DMS 273 treated with DMSO at 0.1 percent for 48 hours (cell line): ENCODE measurements at regions not wholly inside any gene's neighbourhood (a gene's known extent, or its start where the extent isn't known, plus 50 kb on each side); places are given as distances from the start of the nearest gene placed in this dataset.

Experiments
- DNase-seq: peaks from one replicate; lab custom pipeline; 2025; lab: John Stamatoyannopoulos, UW

DNA sequence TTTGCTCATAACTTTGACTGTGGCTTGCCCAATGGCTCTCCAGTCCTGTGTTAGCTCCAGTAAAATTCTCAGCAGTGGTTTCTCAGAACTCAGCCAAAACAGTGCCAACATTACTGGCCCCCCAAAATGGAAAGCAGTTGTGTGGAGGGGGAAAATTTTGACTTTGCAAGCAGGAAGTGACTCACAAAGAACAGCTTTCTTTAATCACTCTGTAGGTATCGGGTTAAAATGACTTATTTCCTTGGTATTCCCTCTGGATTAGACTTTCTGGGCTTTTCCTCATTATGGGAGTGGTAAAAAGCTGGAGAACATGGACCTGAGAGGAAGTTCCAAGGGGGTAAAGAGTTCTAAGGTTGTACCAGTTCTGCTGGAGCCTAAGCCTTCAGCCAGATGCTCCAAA, 175.7 kb upstream of the RND3 start:
- no peak for DNase-seq

DNA sequence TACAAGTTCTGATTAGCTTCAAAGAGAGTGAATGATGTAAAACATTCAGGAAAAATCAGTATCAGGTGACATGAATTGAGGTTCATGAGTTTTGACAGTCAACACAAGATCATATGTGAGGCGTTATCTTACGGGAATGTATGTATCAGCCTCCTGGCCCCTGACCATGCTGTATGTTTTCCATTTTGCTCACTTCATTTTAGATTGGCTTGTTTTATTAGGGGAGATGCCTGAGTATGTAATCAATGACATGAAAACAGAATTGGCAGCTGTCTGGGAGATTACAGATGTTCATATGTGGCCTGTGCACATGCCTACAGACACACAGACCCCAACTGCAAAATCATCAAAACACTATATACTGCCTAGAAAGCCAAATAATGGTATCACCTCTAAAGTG, 168.5 kb upstream of the RND3 start:
- no peak for DNase-seq

DNA sequence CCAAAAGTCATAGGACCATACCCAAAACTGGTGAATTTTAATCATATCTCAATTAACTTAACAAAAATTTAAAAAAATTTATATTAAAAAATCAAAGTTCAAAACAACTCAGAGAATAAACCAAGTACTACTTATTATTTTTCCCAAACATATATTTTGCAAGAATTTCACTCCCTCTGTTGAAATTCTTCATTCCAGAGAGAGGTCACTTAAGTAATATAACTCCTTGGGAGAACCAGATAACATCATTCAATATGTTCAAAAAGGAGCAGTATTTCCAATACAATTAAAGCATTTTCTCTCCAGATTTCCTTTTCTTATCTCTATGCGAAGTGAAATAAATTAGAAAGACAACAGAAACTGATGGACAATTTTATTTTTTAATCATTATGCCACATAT, 165.9 kb upstream of the RND3 start:
- DNase-seq = no peak

DNA sequence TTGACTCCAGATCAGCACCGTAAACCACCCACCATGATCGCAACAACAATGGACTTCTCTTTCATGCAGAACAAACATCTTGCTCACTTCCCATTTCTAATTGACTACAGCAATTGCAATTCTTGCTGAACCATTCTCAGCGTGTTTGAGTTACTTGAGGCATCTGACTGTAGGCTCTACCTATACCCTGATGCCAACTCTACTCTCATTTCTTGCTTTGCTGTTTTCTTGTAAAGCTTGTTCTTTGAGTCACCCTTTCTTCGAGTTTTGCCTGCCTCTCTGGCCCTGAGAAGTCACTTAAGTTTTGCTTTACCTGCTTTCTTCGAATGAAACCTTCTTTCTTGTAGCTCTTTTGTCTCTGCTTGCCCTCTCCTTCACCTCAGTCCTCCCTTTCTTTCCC, 160.5 kb upstream of the RND3 start:
- no peak for DNase-seq

DNA sequence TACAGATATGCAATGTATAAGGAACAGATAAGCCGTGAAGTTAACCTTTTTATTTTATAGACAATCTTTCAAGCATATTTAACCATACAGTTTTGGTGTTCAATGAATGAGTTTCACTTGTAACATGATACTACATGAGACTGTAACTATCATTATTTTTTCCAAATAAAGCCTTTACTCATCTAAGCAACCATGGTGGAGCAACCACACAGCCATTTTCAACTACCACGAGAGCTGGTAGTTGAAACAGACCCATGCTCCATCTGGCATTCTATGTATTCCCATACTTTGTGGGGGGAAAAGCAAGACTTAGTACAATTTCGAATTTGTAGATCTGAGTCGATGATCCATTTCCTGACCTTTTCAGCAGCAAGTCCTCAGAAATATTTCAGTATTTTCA, 159.3 kb upstream of the RND3 start:
- DNase-seq = no peak

DNA sequence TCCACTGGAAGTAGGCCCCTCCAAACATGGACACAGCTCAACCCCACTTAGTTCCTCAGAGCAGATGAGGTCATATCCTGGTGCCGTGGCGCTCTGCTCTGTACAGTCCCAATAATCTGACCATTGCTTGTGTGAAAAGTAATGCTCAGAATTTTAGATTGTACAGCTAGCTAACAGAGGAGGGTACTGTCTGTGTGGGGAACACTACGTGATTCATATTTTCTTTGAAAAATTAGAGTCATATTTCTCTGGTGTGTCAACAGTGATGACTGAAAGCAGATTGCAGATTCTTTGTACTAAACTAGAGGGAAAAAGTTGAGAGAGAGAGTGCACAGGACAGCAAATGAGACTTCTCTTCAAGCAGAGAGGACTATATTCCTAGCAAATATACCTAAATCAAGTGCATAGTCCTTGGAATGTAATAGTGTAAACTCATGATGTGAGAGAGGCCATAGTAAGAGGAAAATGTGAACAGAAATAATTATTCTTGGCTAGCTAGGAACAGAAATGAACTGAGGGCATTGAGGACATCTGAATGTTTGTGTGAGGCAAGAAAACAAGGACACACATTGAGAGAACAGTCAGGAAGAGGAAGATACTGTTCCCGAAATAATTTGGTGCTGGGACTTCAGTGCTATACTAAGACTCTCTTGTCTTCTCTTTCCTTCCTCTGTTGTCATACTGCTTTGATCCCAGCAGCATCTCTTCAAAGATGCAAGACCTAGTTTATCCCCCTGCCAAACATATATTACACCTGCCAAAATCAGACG, 157.0 kb upstream of the RND3 start:
- no peak for DNase-seq

DNA sequence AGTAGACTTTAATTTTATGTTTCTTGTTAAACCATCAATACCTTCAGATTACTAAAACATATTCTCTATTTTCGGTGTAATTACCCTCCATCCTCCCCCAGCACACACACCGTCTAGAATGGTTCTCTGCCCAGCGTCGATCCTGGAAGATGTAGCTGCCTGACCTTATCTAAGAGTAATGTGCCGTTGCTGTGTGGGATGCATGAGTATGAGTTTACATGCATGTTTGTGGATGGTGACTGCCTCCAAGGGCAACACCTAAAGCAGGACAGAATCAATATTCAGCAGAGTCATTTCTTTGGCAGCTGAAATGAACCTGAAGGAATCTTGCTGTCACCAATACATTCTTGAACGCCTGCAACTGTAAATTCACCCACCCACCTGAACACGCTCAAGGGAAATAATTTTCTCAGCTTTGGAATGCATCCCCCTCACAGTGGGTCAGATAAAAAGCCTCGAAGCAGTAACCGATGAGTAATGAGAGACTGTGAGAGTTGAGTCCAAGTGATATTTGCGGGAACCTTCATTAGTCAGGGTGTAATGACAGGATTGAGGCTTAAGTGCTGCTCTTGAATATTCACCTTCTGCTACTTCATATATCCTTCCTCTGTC, 155.8 kb upstream of the RND3 start:
- no peak for DNase-seq

DNA sequence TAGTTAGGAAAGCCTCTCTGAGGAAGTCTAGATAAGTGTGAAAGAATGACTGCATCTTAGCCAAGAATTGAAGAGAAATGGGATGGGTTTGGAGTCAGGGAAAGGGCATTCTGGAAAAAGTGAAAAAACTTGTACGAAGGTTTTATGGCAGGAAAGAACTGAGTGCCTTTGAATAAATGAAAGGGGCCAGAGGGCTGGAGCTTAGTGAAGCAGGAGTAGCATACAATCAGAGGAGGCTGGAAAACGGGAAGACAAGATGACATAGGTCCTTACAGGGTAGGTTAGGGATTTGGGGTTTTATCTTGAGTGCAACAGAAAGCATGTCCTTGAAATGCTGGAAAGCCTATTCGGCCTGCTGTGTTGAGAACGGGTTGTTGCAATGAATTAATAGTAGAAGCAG, 152.6 kb upstream of the RND3 start:
- DNase-seq = no peak

DNA sequence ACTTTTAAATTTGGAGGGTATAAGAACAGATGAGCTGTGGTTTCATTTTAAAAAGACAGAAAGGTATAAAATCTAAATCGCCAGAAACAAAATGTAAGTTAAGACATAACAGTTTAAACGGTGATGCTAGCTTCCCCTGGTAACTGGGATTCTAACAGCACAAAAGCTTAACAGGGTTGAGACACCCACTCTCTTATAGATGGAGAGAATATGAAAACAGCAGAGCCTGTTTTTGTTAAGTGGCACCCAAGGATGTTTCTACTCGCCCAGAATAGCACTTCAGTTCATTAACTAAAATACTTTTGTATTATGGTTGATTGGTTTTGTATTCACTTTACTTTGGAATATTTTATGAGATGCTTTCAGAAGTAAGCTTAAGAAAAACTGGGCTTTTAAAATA, 151.9 kb upstream of the RND3 start:
- DNase-seq = no peak

DNA sequence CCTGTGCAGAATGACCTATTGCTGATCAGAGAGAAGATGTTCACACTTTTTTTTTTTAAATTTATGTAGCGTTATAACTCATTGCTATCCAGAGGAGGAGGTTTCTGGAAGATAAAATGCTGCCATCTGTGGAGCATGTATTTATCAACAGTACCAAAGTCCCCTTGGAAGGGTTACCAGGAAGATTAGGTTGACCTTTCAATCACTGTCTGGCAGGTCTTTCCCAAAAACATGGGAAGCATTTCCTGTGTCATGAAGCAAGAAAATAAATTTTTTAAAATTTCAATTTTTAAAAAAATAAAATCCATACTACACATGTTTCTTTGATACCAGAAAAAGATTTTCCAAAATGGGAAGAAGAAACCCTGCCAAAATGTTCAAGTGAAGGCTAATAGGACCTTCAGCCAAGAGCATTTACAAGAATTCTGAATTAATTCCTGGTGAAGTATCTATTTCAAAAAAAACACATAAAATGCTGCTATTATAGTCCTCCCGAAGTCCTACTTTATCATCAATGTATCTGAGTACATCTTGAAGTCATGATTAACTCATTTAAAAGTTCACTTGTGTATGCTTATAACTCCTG, 143.9 kb upstream of the RND3 start:
- DNase-seq = no peak

DNA sequence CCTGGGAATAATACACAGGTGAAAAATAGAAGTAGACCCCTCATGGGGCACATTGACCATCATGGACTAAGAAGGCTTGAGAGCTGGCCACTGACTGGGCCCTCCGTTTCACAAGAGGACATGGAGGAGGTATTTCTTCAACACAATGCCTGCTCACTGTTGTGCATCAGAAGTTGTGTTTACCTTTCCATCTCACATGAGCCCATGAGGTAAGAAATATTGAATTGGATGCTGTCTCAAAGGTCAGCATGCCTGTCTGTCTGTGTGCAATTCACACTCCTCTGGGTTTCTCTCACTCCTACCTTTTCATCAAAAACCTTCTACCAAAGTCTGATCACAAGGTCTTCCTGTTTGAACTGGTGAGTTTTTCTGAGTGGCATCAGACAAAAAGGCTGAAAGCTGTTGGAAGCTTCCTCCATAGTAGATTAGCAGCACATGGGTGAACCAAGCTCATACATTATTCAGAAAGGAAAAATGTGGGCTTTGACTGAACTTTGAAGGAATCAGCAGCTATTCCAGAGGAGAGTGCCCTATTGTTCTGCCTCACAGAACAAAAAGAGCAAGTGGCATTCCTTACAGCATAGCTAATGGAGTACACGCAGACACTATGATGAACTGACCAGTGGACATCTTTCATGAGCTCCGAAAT, 143.2 kb upstream of the RND3 start:
- DNase-seq = no peak

DNA sequence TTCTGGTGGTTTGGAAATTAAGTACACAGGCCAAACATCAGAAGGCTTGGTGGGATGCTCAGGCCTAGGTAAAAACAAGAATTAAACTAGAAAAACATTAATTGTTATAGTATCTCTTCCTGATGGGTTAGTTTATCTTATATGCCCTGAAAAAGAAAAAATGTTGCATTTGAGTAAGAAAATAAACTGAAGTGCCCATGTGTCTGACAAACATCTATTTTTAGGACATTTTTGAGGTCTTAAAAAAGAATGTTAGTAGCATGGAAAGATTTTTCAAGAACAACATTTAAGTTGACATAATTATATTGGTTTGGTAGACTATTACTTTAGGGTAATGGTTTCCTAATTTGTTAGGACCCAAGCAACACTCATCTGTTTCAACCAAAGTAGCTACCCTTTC, 140.1 kb upstream of the RND3 start:
- DNase-seq = no peak

DNA sequence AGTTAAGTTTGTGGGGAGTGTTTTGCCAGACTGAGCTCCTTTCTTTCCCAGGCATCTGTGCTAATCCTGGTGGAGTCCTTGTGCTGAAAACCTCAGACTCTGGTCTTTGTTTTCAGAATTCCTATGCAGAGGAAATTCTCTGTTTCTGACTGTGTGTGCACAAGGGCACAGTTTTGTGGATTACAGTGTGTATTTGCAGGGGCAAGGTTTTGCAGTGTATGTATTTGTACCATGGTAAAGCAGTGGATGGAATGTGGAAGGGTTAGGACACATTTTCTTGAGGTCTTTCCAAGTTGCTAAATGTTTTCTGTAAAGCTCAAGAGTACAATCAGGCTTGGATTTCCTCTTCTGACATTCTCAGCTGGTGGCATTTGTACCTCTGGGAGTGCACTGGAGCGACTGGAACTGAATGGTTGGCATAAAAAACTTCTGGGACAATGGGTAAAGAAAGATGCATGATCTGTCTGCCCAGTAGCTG, 139.5 kb upstream of the RND3 start:
- no peak for DNase-seq

DNA sequence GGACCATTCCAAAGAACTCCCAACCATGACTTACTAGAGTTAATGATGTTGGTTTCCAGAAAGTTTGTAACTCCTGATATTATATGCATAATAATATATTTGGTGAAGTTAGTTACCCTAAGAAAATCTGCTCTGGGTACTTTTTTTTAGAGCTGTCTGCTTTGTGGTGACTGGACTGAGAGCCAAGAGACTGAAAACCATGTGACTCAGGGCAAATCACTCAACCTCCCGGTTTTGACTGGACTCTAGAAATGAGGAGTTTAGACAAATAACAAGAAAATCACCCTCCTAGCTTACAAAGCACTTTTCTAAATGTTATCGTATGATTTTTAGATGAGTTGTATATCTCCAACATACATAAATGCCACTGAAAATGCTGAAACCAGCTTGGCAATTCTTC, 138.3 kb upstream of the RND3 start:
- DNase-seq = no peak

DNA sequence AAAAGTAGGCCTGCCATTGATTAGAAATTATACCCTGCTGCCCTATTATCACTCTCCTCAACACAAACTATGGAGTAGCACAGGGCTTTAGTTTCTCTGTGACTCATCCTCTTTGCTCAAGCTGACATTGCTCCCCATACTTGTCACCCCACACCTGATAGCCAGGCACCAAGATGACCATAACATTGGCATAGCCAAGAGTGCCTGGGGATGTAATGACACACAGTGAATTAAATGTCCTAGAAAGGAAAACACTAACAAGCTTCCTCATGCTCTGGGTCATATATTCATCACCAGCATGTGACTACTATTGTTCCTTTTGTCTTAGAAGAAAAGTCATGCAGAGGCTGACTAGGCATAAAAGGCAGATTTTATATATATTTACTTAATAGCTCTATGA, 137.8 kb upstream of the RND3 start:
- DNase-seq = no peak

DNA sequence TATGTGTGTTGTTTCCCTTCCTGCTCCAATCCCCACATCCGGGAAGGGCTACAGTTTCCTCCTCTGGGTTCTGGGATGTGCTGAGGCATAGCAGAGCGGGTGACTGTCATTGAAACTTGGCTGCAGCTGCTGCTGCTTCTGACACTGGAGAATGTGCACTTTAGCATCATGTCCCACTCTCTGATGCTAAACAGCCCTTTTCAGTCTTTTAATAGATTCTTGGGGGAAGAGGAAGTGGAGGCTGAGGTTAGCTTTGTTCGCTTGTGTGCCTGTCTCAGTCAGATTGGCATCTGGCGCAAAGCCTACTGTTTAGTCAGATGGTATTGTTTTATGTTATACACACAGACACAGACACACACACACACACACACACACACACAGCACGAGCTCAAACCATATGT, 136.5 kb upstream of the RND3 start:
- no peak for DNase-seq

DNA sequence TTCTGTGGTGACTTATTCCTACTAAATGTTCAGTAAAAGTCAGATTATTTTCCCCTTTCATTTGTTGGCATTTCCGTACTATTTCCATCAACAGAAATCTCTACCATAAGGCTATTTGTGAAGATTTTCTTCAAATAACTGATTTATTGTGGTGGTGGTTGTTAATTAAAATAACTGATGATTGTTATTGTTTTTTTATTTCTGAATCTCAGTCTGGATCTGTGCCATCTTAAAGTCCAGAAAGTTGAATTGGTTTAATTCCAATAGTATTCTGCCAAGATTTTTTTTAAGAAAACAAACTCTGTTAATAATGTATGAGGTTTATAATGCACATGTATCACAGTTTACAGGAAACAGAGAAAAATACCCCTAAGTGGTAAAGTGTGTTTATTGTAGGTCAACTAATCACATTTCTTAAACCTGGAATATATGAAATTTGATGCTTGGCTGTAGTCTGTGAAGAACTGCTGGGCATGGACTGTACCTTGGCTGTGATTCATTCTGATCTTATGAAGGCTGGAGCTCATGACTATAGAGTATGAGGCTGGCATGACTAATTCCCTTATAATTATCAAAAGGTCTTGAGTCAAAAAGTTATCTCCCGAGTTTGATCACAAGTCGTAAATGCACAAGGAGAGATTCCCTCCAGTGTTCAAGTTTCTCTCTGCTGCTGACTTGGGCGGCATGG, 134.2 kb upstream of the RND3 start:
- DNase-seq = no peak

DNA sequence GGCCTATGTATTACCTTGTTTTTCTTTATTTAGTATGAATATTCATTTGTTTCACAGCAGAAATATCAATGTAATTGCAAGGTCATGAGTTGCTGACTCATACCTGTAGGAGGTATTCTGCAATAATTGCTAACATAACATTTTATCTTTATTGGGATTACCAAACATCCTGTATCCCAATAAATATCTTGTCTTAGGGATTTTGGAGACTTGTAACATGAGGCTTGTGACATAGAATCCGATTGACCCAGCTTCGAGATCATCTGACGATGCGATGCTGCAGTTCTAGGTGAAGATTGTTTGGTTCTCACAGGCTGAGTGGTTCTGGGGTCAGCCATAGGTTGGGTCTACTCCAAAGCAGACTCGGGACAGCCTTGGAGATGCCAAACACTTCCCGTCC, 133.4 kb upstream of the RND3 start:
- DNase-seq = no peak

DNA sequence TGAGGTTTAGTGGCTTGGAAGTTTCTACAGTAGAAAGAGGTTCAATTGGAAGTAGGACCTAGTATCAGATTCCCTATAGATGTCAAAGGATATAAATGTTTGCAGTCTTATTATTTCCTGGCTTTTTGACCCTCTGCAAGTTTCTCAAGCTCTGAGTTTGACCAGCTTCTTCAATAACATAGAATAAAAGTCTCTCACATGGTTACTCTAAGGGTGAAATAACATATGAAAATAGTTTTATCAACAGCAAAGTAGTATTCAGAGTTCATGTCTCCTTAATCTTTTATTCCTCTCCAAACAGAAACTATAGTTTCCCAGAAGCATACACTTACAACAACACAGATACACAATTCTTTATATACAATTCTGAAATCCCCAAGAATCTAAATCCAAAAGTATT, 132.9 kb upstream of the RND3 start:
- DNase-seq = no peak

DNA sequence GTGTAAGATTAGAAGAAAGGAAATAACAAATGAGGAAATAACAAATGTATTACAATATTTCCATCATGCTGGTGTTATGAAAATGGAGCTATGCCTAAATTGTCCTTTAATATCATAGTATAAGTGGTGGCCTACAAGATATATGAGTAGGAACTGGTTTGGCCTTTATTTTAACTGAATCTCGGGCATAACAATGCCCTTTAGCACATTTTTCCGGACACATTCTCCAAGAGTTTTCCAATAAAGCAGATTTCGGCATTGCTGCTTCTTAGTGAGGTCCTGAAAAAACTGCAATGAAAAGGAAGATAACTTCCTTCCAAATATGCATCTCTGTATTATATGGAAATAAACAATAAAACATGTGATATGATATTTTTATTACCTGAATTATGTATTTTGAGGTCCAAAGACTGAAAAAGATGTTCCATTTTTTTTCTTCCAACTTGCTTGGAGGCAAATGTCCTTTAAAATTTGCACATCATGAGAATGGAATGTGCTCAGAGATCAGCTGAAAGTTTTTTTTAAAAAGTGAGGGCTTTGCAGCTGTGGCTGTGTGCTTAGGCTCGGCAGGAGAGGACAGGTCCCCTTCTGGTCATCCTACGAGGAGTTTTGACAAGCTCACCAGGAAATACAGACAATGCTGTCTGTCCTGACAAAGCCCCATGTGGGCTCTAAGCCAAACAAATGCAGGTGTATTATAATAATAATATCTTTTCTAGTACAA, 132.3 kb upstream of the RND3 start:
- DNase-seq = no peak

DNA sequence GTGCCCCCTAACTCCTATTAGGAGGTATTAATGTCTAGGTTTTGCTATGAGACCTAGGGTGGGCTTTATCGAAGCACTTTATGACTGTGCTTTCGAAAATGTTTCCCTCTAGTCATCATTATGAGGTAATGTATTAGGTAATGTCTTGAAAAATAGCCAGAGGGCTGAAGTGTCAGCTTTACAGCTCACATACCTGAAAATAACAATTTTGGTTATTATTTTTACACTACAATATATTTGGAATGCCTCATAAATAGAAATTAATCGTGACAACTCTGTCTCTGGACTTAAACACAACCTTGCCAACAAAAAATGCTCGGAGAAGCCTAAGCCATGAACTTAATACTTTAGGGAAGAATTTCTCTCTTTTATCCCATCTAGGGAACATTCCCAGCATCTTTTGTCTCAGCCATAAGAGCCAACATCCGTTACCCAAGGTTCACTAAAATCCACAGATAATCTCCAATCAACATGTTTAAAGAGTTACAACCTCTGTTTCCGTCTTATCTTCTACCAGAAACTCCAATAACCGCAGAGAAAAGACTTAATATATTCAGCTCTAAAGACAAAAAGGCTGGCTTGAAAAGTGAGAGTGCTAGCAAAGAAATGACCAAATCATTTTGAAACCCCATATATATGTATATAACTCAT, 130.9 kb upstream of the RND3 start:
- no peak for DNase-seq
